Keratinocyte (primary cell): ENCODE measurements at regions not wholly inside any gene's neighbourhood (a gene's known extent, or its start where the extent isn't known, plus 50 kb on each side); places are given as distances from the start of the nearest gene placed in this dataset.

ENCODE experiments used
- DNase-seq: peaks from one replicate; pipeline ENCODE4 v3.0.0-alpha.2; 2011; ENCODE audit warnings: low read depth, missing footprints, low spot score
- FAIRE-seq: peaks from 2 replicates; lab custom pipeline; 2011; peaks lifted over from hg19 to GRCh38; lab: Jason Lieb, UNC
- H2AFZ ChIP-seq: 2 replicates; pipeline ENCODE4 v1.6.0; 2012; ENCODE audit warnings: low read length, control low read depth, inconsistent platforms; ENCODE audit not compliant: control insufficient read depth
- H3K27ac ChIP-seq: 2 replicates; pipeline ENCODE4 v1.5.1; 2011; ENCODE audit warnings: low read length; ENCODE audit not compliant: control insufficient read depth, insufficient read depth
- H3K27me3 ChIP-seq: 3 replicates; pipeline ENCODE4 v1.6.0; 2011; ENCODE audit warnings: low read length; ENCODE audit not compliant: control insufficient read depth, insufficient read depth; ENCODE audit errors: extremely low read depth
- H3K36me3 ChIP-seq, 2 experiments: 2 replicates in 1 of 2; 3 replicates in 1 of 2; pipeline ENCODE4 v1.5.1; 2011; ENCODE audit warnings: low read length in 2 of 2, mild to moderate bottlenecking in 1 of 2; ENCODE audit not compliant: control insufficient read depth in 2 of 2, insufficient read depth in 2 of 2; ENCODE audit errors: extremely low read depth in 1 of 2
- H3K4me1 ChIP-seq: 3 replicates; pipeline ENCODE4 v1.5.1; 2011; ENCODE audit warnings: low read length; ENCODE audit not compliant: control insufficient read depth, insufficient read depth; ENCODE audit errors: extremely low read depth
- H3K4me2 ChIP-seq: 3 replicates; pipeline ENCODE4 v1.6.0; 2011; ENCODE audit warnings: low read depth, low read length; ENCODE audit not compliant: control insufficient read depth, insufficient read depth; ENCODE audit errors: extremely low read depth
- H3K4me3 ChIP-seq, 3 experiments: fragments of 200-600 bp in 1 of 3; sonication (generic) in 1 of 3; 2 replicates in 2 of 3; 3 replicates in 1 of 3; pipeline ENCODE4 v1.5.1; 2011 to 2016; ENCODE audit warnings: low read length in 3 of 3, mild to moderate bottlenecking in 3 of 3, control low read depth in 2 of 3, inconsistent platforms in 1 of 3, low read depth in 1 of 3, mixed read lengths in 1 of 3, mixed run types in 1 of 3, moderate library complexity in 1 of 3; ENCODE audit not compliant: control insufficient read depth in 2 of 3, insufficient read depth in 2 of 3; ENCODE audit errors: extremely low read depth in 1 of 3
- H3K79me2 ChIP-seq: 2 replicates; pipeline ENCODE4 v1.6.0; 2012; ENCODE audit warnings: low read length; ENCODE audit not compliant: control insufficient read depth, insufficient read depth
- H3K9ac ChIP-seq: 3 replicates; pipeline ENCODE4 v1.6.0; 2011; ENCODE audit warnings: low read length; ENCODE audit not compliant: control insufficient read depth, insufficient read depth; ENCODE audit errors: extremely low read depth
- H3K9me1 ChIP-seq: 3 replicates; pipeline ENCODE4 v1.6.0; 2011; ENCODE audit warnings: low read length; ENCODE audit not compliant: control insufficient read depth, insufficient read depth; ENCODE audit errors: extremely low read depth
- H3K9me3 ChIP-seq: 2 replicates; pipeline ENCODE4 v1.5.1; 2012; ENCODE audit warnings: low read depth, low read length; ENCODE audit not compliant: control insufficient read depth
- H4K20me1 ChIP-seq: 3 replicates; pipeline ENCODE4 v1.6.0; 2011; ENCODE audit warnings: low read length; ENCODE audit not compliant: control insufficient read depth, insufficient read depth; ENCODE audit errors: extremely low read depth
- EZH2 ChIP-seq: IDR thresholded peaks from one replicate; pipeline ENCODE4 v1.6.1; 2012; ENCODE audit warnings: inconsistent platforms, mild to moderate bottlenecking, low read length, moderate library complexity
- dilution Hi-C: fragments of 300-500 bp; cut with MboI; formaldehyde crosslinking; loops from one replicate; pipeline ENCODE4 v1.7.0; 2020; ENCODE audit warnings: low sequenced_read_pairs; ENCODE audit not compliant: extremely low pct_ligation_motif_present
- TF ChIP-seq, protein P1 (sequence below), 3 experiments: IDR thresholded peaks in 1 of 3; conservative IDR thresholded peaks in 1 of 3; optimal IDR thresholded peaks in 1 of 3; 2 replicates in 2 of 3; 3 replicates in 1 of 3; pipeline versions ENCODE3 to v1.5.1; 2011; ENCODE audit warnings: low read length in 3 of 3, mild to moderate bottlenecking in 3 of 3, moderate library complexity in 2 of 3, control low read depth in 1 of 3, inconsistent platforms in 1 of 3; ENCODE audit not compliant: insufficient read depth in 2 of 3; ENCODE audit errors: extremely low read depth in 1 of 3

DNA sequence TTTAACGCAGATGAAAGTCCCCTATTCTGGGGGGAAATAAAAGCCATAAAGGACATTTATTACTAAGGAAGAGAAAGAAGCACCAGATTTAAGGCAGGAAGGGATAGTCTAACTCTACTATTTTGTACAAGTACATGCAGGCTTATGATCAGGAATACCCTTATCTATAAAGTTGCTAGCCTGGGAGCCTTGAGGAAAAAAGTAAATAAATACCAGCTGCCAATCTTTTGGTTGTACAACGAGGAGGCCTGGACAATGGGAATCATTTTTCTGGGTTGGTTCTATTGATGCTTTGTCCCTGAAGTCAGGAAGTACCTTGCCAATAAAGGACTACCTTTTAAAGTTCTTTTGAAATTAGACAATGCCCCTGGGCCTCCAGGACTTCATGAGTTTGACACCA is 367.8 kb downstream of the LMO4 start:
- Histone ChIP-seq H4K20me1 (no peaks in the 10 kb centered on the region), H3K4me2 (no peak overlapping the region), H3K79me2 (no peaks in the 10 kb centered on the region), H3K9me1 (no peaks in the 10 kb centered on the region), H3K9me3 (no peaks in the 10 kb centered on the region), H3K4me3 (no peak overlapping the region), H3K9ac (no peak overlapping the region), H2AFZ (no peak overlapping the region), H3K36me3 (no peaks in the 10 kb centered on the region), H3K4me1 (no peaks in the 10 kb centered on the region), H3K27me3 (no peaks in the 10 kb centered on the region), H3K27ac (no peak overlapping the region)
- DNase-seq (no peak), FAIRE-seq (no peak)
- TF ChIP-seq EZH2, result no peak
- TF ChIP-seq, protein P1, sequence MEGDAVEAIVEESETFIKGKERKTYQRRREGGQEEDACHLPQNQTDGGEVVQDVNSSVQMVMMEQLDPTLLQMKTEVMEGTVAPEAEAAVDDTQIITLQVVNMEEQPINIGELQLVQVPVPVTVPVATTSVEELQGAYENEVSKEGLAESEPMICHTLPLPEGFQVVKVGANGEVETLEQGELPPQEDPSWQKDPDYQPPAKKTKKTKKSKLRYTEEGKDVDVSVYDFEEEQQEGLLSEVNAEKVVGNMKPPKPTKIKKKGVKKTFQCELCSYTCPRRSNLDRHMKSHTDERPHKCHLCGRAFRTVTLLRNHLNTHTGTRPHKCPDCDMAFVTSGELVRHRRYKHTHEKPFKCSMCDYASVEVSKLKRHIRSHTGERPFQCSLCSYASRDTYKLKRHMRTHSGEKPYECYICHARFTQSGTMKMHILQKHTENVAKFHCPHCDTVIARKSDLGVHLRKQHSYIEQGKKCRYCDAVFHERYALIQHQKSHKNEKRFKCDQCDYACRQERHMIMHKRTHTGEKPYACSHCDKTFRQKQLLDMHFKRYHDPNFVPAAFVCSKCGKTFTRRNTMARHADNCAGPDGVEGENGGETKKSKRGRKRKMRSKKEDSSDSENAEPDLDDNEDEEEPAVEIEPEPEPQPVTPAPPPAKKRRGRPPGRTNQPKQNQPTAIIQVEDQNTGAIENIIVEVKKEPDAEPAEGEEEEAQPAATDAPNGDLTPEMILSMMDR (optimal IDR thresholded peaks at IDR 0.05 in 1 of 3, IDR thresholded peaks at IDR 0.05 in 1 of 3, conservative IDR thresholded peaks at IDR 0.05 in 1 of 3; ENCODE audit: extremely low read depth in 1 of 3, insufficient read depth in 2 of 3, low read length in 3 of 3), result no peak
- dilution Hi-C loops, result no loop called here

DNA sequence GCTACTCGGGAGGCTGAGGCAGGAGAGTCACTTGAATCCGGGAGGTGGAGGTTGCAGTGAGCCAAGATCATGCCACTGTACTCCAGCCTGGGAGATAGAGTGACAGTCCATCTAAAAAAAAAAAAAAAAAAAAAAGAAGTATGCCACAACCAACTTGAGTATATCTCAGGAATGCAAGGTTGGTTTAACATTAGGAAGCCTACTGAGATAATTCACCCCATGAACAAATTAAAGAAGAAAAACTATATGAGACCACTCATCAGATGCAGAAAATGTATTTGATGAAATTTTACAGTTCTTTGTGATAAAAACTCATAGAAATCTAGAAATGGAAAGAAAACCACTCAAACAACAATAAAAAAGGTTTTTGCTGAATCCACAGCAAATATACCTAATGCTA is 373.8 kb downstream of the LMO4 start:
- dilution Hi-C loops, result no loop called here
- Histone ChIP-seq H3K9me3 (no peaks in the 10 kb centered on the region), H3K79me2 (no peaks in the 10 kb centered on the region), H3K4me1 (no peaks in the 10 kb centered on the region), H3K36me3 (no peaks in the 10 kb centered on the region), H3K9me1 (no peaks in the 10 kb centered on the region), H3K4me2 (no peak overlapping the region), H3K27ac (no peak overlapping the region), H4K20me1 (no peaks in the 10 kb centered on the region), H3K4me3 (no peak overlapping the region), H2AFZ (no peak overlapping the region), H3K27me3 (no peaks in the 10 kb centered on the region), H3K9ac (no peak overlapping the region)
- FAIRE-seq (no peak), DNase-seq (no peak)
- TF ChIP-seq EZH2, result no peak
- TF ChIP-seq, protein P1 (optimal IDR thresholded peaks at IDR 0.05 in 1 of 3, IDR thresholded peaks at IDR 0.05 in 1 of 3, conservative IDR thresholded peaks at IDR 0.05 in 1 of 3; ENCODE audit: extremely low read depth in 1 of 3, insufficient read depth in 2 of 3, low read length in 3 of 3), result no peak
